Muscle layer of duodenum (tissue), 2 donors: ENCODE measurements at regions not wholly inside any gene's neighbourhood (a gene's known extent, or its start where the extent isn't known, plus 50 kb on each side); places are given as distances from the start of the nearest gene placed in this dataset.

Experiments used
- H3K27ac ChIP-seq: one replicate; pipeline ENCODE4 v1.7.0; 2013; ENCODE audit warnings: mild to moderate bottlenecking, low read length
- H3K27me3 ChIP-seq: one replicate; pipeline ENCODE4 v1.7.0; 2013; ENCODE audit warnings: low read depth, mild to moderate bottlenecking, control low read depth, low read length
- H3K36me3 ChIP-seq, 2 donors: one replicate each; pipeline ENCODE4 v1.7.0; 2013; ENCODE audit warnings: low read length in 2 of 2, control low read depth in 1 of 2, mild to moderate bottlenecking in 1 of 2; ENCODE audit not compliant: insufficient read depth in 2 of 2, control insufficient read depth in 1 of 2
- H3K4me1 ChIP-seq, 2 donors: one replicate each; pipeline ENCODE4 v1.7.0; 2013; ENCODE audit warnings: low read length in 2 of 2, mild to moderate bottlenecking in 2 of 2, control low read depth in 1 of 2, moderate library complexity in 1 of 2; ENCODE audit not compliant: insufficient read depth in 2 of 2, control insufficient read depth in 1 of 2
- H3K4me3 ChIP-seq, 2 donors: one replicate each; pipeline ENCODE4 v1.7.0; 2013; ENCODE audit warnings: low read length in 2 of 2, low read depth in 1 of 2, mild to moderate bottlenecking in 1 of 2
- H3K9me3 ChIP-seq, 2 donors: one replicate each; pipeline ENCODE4 v1.7.0; 2013; ENCODE audit warnings: low read length in 2 of 2, control low read depth in 1 of 2, mild to moderate bottlenecking in 1 of 2; ENCODE audit not compliant: control insufficient read depth in 1 of 2
- donor health status: healthy.

- H3K4me1 ChIP-seq, result peaks cover 0 to 22% of the 10 kb centered on the region in 2 donors
- no peaks in the 10 kb centered on the region for H3K9me3 ChIP-seq
- H3K4me3 ChIP-seq, result no peak overlapping the region
- H3K27me3 ChIP-seq, result no peaks in the 10 kb centered on the region
- no peak overlapping the region for H3K27ac ChIP-seq
- no peaks in the 10 kb centered on the region for H3K36me3 ChIP-seq
Observed at GRCh38 chr21:45350206-45350854, 54.6 kb upstream of the COL18A1 start.

GRCh38 chr21:45351061-45351460, 53.9 kb upstream of the COL18A1 start:
- Histone ChIP-seq H3K9me3 (no peaks in the 10 kb centered on the region), H3K4me3 (no peak overlapping the region), H3K27me3 (no peaks in the 10 kb centered on the region), H3K27ac (no peak overlapping the region), H3K4me1 (peaks cover 0 to 22% of the 10 kb centered on the region in 2 donors), H3K36me3 (no peaks in the 10 kb centered on the region)

GRCh38 chr21:45351526-45352275, 53.3 kb upstream of the COL18A1 start:
- H3K9me3 ChIP-seq, result no peaks in the 10 kb centered on the region
- H3K4me3 ChIP-seq, result no peak overlapping the region
- H3K4me1 ChIP-seq, result peaks cover 5 to 22% of the 10 kb centered on the region in 2 donors
- H3K27ac ChIP-seq, result no peak overlapping the region
- H3K27me3 ChIP-seq, result no peaks in the 10 kb centered on the region
- no peaks in the 10 kb centered on the region for H3K36me3 ChIP-seq

GRCh38 chr21:45352621-45353139, 52.3 kb upstream of the COL18A1 start:
- Histone ChIP-seq H3K36me3 (no peaks in the 10 kb centered on the region), H3K9me3 (no peaks in the 10 kb centered on the region), H3K27me3 (no peaks in the 10 kb centered on the region), H3K27ac (no peak overlapping the region), H3K4me3 (no peak overlapping the region), H3K4me1 (peaks cover 5 to 24% of the 10 kb centered on the region in 2 donors)

GRCh38 chr21:45353200-45353599, 51.8 kb upstream of the COL18A1 start:
- no peaks in the 10 kb centered on the region for H3K27me3 ChIP-seq
- H3K4me1 ChIP-seq, result peaks cover 5 to 25% of the 10 kb centered on the region in 2 donors
- H3K4me3 ChIP-seq, result no peak overlapping the region
- H3K36me3 ChIP-seq, result no peaks in the 10 kb centered on the region
- H3K9me3 ChIP-seq, result no peaks in the 10 kb centered on the region
- no peak overlapping the region for H3K27ac ChIP-seq

- H3K4me3 ChIP-seq, result no peak overlapping the region
- H3K9me3 ChIP-seq, result no peaks in the 10 kb centered on the region
- H3K27me3 ChIP-seq, result no peaks in the 10 kb centered on the region
- H3K4me1 ChIP-seq, result peaks cover 5 to 18% of the 10 kb centered on the region in 2 donors
- H3K36me3 ChIP-seq, result no peaks in the 10 kb centered on the region
- H3K27ac ChIP-seq, result no peak overlapping the region
Observed at GRCh38 chr21:45354970-45355369, 50.0 kb upstream of the COL18A1 start.
